WTC11 (cell line): ENCODE measurements at regions not wholly inside any gene's neighbourhood (a gene's known extent, or its start where the extent isn't known, plus 50 kb on each side); places are given as distances from the start of the nearest gene placed in this dataset.

ENCODE experiments used
- ATAC-seq: fragments of 200-7000 bp; cut with Tn5 transposase; 2 replicates; pipeline ENCODE4 v1.10.0; 2021; ENCODE audit warnings: mild to moderate bottlenecking, moderate library complexity
- CTCF ChIA-PET: fragments of 300-600 bp; sonication (Branson Sonifier 250); formaldehyde crosslinking; loops from one replicate; lab custom pipeline; 2021; ENCODE audit warnings: antibody characterized with exemption; lab: Charles Lee
- POLR2A ChIA-PET: fragments of 350-600 bp; sonication (Branson Sonifier 250); formaldehyde crosslinking; loops from one replicate; lab custom pipeline; 2021; ENCODE audit warnings: antibody characterized with exemption; lab: Charles Lee
- DNase-seq: peaks from one replicate; pipeline ENCODE4 v3.0.0; 2021; ENCODE audit warnings: low spot score
- H3K27ac Mint-ChIP-seq: 2 replicates; pipeline ENCODE4 v1.8.0; 2021; ENCODE audit warnings: mixed read lengths
- H3K27me3 Mint-ChIP-seq: 2 replicates; pipeline ENCODE4 v1.8.0; 2021; ENCODE audit warnings: low read depth, mild to moderate bottlenecking, moderate library complexity, mixed read lengths
- H3K36me3 Mint-ChIP-seq: 2 replicates; pipeline ENCODE4 v1.8.0; 2021; ENCODE audit warnings: mixed read lengths
- H3K4me1 Mint-ChIP-seq: 2 replicates; pipeline ENCODE4 v1.8.0; 2022; ENCODE audit warnings: mixed read lengths
- H3K4me3 Mint-ChIP-seq: 2 replicates; pipeline ENCODE4 v1.8.0; 2021; ENCODE audit warnings: mild to moderate bottlenecking, moderate library complexity, mixed read lengths
- H3K9me3 Mint-ChIP-seq: 2 replicates; pipeline ENCODE4 v1.8.0; 2021; ENCODE audit warnings: mixed read lengths
- AFF4 ChIP-seq: sonication (generic); formaldehyde crosslinking; IDR thresholded peaks from 2 replicates; pipeline ENCODE4 v1.8.1; 2023; ENCODE audit warnings: mild to moderate bottlenecking, missing genetic modification reagents, borderline replicate concordance
- AR ChIP-seq: fragments of 250-450 bp; sonication (Bioruptor Pico); IDR thresholded peaks from 2 replicates; pipeline ENCODE4 v1.9.0; 2021; ENCODE audit warnings: mild to moderate bottlenecking
- CREM ChIP-seq: sonication (generic); formaldehyde crosslinking; IDR thresholded peaks from 2 replicates; pipeline ENCODE4 v1.8.1; 2022; ENCODE audit warnings: mild to moderate bottlenecking, missing genetic modification reagents, moderate library complexity
- FOXJ3 ChIP-seq: sonication (generic); formaldehyde crosslinking; IDR thresholded peaks from 2 replicates; pipeline ENCODE4 v1.9.0; 2021; ENCODE audit warnings: missing genetic modification reagents, mild to moderate bottlenecking, borderline replicate concordance
- MAX ChIP-seq: sonication (generic); formaldehyde crosslinking; IDR thresholded peaks from 2 replicates; pipeline ENCODE4 v1.8.0; 2022; ENCODE audit warnings: mild to moderate bottlenecking, missing genetic modification reagents
- NFE2L1 ChIP-seq: sonication (generic); formaldehyde crosslinking; IDR thresholded peaks from 2 replicates; pipeline ENCODE4 v1.8.1; 2023; ENCODE audit warnings: missing genetic modification reagents
- NR3C1 ChIP-seq: sonication (generic); formaldehyde crosslinking; conservative IDR thresholded peaks from 2 replicates; pipeline ENCODE4 v1.8.1; 2023; ENCODE audit warnings: low read depth, mild to moderate bottlenecking, missing genetic modification reagents
- OVOL2 ChIP-seq: fragments of 250-450 bp; sonication (Bioruptor Pico); IDR thresholded peaks from 2 replicates; pipeline ENCODE4 v1.9.0; 2021; ENCODE audit warnings: mild to moderate bottlenecking, borderline replicate concordance
- RELA ChIP-seq: sonication (generic); formaldehyde crosslinking; IDR thresholded peaks from 2 replicates; pipeline ENCODE4 v1.8.1; 2022; ENCODE audit warnings: missing genetic modification reagents, mild to moderate bottlenecking, borderline replicate concordance
- RORB ChIP-seq: fragments of 250-450 bp; sonication (Bioruptor Pico); IDR thresholded peaks from 2 replicates; pipeline ENCODE4 v1.9.0; 2021; ENCODE audit warnings: mild to moderate bottlenecking
- SMAD4 ChIP-seq: sonication (generic); formaldehyde crosslinking; IDR thresholded peaks from 2 replicates; pipeline ENCODE4 v1.8.0; 2022; ENCODE audit warnings: mild to moderate bottlenecking, missing genetic modification reagents
- SOX15 ChIP-seq: fragments of 250-450 bp; sonication (Bioruptor Pico); IDR thresholded peaks from 2 replicates; pipeline ENCODE4 v1.9.0; 2021; ENCODE audit warnings: mild to moderate bottlenecking
- TP53 ChIP-seq: sonication (generic); formaldehyde crosslinking; IDR thresholded peaks from 2 replicates; pipeline ENCODE4 v1.8.1; 2023; ENCODE audit warnings: mild to moderate bottlenecking, missing genetic modification reagents
- ZBTB21 ChIP-seq: sonication (generic); formaldehyde crosslinking; IDR thresholded peaks from 2 replicates; pipeline ENCODE4 v1.8.1; 2023; ENCODE audit warnings: mild to moderate bottlenecking, missing genetic modification reagents, borderline replicate concordance
- ZNF121 ChIP-seq: sonication (generic); formaldehyde crosslinking; IDR thresholded peaks from 2 replicates; pipeline ENCODE4 v1.8.0; 2023; ENCODE audit warnings: missing genetic modification reagents
- ZNF232 ChIP-seq: sonication (generic); formaldehyde crosslinking; IDR thresholded peaks from 2 replicates; pipeline ENCODE4 v1.8.0; 2022; ENCODE audit warnings: mild to moderate bottlenecking, missing genetic modification reagents
- ZNF423 ChIP-seq: fragments of 250-450 bp; sonication (Bioruptor Pico); IDR thresholded peaks from 2 replicates; pipeline ENCODE4 v2.1.2; 2022; ENCODE audit warnings: mild to moderate bottlenecking, moderate library complexity
- TF ChIP-seq, protein P1 (sequence below): sonication (generic); formaldehyde crosslinking; IDR thresholded peaks from 2 replicates; pipeline ENCODE4 v1.8.1; 2023; ENCODE audit warnings: mild to moderate bottlenecking, missing genetic modification reagents

GRCh38 chr2:83633423-83633822, 825.7 kb downstream of the SUCLG1 start:
- no peaks in the 10 kb centered on the region for H3K27me3 Mint-ChIP-seq
- ATAC-seq (no peak), DNase-seq (no peak)
- POLR2A ChIA-PET: no interaction called here
- TF ChIP-seq, protein P1, sequence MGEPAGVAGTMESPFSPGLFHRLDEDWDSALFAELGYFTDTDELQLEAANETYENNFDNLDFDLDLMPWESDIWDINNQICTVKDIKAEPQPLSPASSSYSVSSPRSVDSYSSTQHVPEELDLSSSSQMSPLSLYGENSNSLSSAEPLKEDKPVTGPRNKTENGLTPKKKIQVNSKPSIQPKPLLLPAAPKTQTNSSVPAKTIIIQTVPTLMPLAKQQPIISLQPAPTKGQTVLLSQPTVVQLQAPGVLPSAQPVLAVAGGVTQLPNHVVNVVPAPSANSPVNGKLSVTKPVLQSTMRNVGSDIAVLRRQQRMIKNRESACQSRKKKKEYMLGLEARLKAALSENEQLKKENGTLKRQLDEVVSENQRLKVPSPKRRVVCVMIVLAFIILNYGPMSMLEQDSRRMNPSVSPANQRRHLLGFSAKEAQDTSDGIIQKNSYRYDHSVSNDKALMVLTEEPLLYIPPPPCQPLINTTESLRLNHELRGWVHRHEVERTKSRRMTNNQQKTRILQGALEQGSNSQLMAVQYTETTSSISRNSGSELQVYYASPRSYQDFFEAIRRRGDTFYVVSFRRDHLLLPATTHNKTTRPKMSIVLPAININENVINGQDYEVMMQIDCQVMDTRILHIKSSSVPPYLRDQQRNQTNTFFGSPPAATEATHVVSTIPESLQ (CRISPR knock-in tag): no peak
- no peak for TF ChIP-seq SMAD4 (CRISPR knock-in tag)
- no peak for TF ChIP-seq TP53 (CRISPR knock-in tag)
- no peak for TF ChIP-seq FOXJ3
- TF ChIP-seq AFF4 (CRISPR knock-in tag): no peak
- no peak for TF ChIP-seq RELA (CRISPR knock-in tag)
- no peak for TF ChIP-seq ZNF423 (CRISPR knock-in tag)
- H3K4me1 Mint-ChIP-seq: no peaks in the 10 kb centered on the region
- CTCF ChIA-PET: no interaction called here
- H3K4me3 Mint-ChIP-seq: no peak overlapping the region
- no peak overlapping the region for H3K27ac Mint-ChIP-seq
- peaks cover 9% of the 10 kb centered on the region; the same call in 1 of the 2 replicates for H3K9me3 Mint-ChIP-seq
- no peaks in the 10 kb centered on the region for H3K36me3 Mint-ChIP-seq

DNA sequence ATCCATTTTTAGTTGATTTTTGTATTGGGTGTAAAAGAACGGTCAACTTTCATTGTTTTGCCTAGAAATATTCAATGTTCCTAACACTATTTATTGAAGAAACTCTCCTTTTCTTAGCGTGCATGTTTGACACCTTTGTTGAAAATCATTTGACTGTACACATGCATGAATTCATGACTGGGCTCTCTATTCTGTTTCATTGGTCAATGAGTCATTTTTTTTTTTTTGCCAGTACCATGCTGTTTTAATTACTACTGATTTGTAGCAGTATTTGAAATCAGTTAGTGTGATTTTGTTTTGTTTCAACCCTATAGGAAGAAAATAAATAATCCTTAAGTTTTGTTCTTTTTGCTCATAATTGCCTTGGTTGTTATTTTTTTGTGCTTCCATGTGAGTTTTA, 828.7 kb downstream of the SUCLG1 start:
- DNase-seq (no peak), ATAC-seq (no peak)
- POLR2A ChIA-PET: no interaction called here
- Mint-ChIP-seq H3K4me1 (no peaks in the 10 kb centered on the region), H3K9me3 (peaks cover 9% of the 10 kb centered on the region; the same call in 1 of the 2 replicates), H3K27ac (no peak overlapping the region), H3K4me3 (no peak overlapping the region), H3K27me3 (no peaks in the 10 kb centered on the region), H3K36me3 (no peaks in the 10 kb centered on the region)
- CTCF ChIA-PET: no interaction called here
- TF ChIP-seq NR3C1 (CRISPR knock-in tag) (no peak), RORB (CRISPR knock-in tag) (no peak), CREM (CRISPR knock-in tag) (no peak), ZNF121 (CRISPR knock-in tag) (no peak), SOX15 (CRISPR knock-in tag) (no peak), NFE2L1 (CRISPR knock-in tag) (no peak), ZNF232 (CRISPR knock-in tag) (no peak), MAX (CRISPR knock-in tag) (no peak), OVOL2 (CRISPR knock-in tag) (no peak), ZBTB21 (CRISPR knock-in tag) (no peak), AR (CRISPR knock-in tag) (no peak)
